K562 (cell line): ENCODE measurements at regions not wholly inside any gene's neighbourhood (a gene's known extent, or its start where the extent isn't known, plus 50 kb on each side); places are given as distances from the start of the nearest gene placed in this dataset.

Source experiments
- ATAC-seq: fragments of 200-7000 bp; cut with Tn5 transposase; 3 replicates; pipeline ENCODE4 v1.9.1; 2020; ENCODE audit warnings: moderate library complexity
- BruUV-seq: library from RNA; stranded (reverse); fragments of 400-500 nt; replicated peaks from 2 replicates; lab custom pipeline; 2021; lab: Mats Ljungman, UMichigan
- CTCF ChIA-PET: fragments of 300-600 bp; formaldehyde crosslinking; extraction: SDS; loops from one replicate; lab custom pipeline; 2021; ENCODE audit warnings: low intra/inter-chr PET ratio; lab: Yijun Ruan, JAX
- POLR2A ChIA-PET: fragments of 300-600, 350-650 bp; sonication (Branson Sonifier 250); formaldehyde crosslinking; extraction: SDS; loops from one replicate; lab custom pipeline; 2021; ENCODE audit warnings: antibody characterized with exemption, inconsistent platforms; lab: Yijun Ruan, JAX
- DNase-seq, 4 experiments: peaks; one replicate each; pipeline versions ENCODE4 v3.0.0 to v3.0.0-alpha.2; 2011 to 2018; ENCODE audit warnings: low spot score in 3 of 4, mixed read lengths in 3 of 4; ENCODE audit errors: extremely low read depth in 1 of 4
- FAIRE-seq: peaks from 2 replicates; lab custom pipeline; 2011; peaks lifted over from hg19 to GRCh38; lab: Jason Lieb, UNC
- H2AFZ ChIP-seq: 2 replicates; pipeline ENCODE4 v1.6.0; 2011; ENCODE audit warnings: low read depth, low read length, control low read depth, inconsistent platforms
- H3K27ac ChIP-seq: fragments of 200-600 bp; 3 replicates; pipeline ENCODE4 v1.8.0; 2011; ENCODE audit warnings: low read depth, mild to moderate bottlenecking, control low read depth, inconsistent platforms, low read length, moderate library complexity, mixed read lengths; ENCODE audit errors: extremely low read depth
- H3K27me3 ChIP-seq, 2 experiments: fragments of 300-600 bp in 1 of 2; 2 replicates in 1 of 2; 3 replicates in 1 of 2; pipeline versions ENCODE4 v1.6.0 to v1.8.0; 2011; ENCODE audit warnings: inconsistent platforms in 2 of 2, low read length in 2 of 2, mild to moderate bottlenecking in 1 of 2, mixed read lengths in 1 of 2, moderate library complexity in 1 of 2; ENCODE audit not compliant: control insufficient read depth in 2 of 2, insufficient read depth in 2 of 2
- H3K36me3 ChIP-seq: fragments of 300-600 bp; 3 replicates; pipeline ENCODE4 v1.8.0; 2011; ENCODE audit warnings: mild to moderate bottlenecking, low read length, inconsistent platforms; ENCODE audit not compliant: control insufficient read depth, insufficient read depth
- H3K4me1 ChIP-seq, 2 experiments: fragments of 200-600 bp in 1 of 2; replicated peaks in 1 of 2; 2 replicates in 1 of 2; 3 replicates in 1 of 2; pipeline versions ENCODE4 v1.5.1 to v1.8.0; 2011; ENCODE audit warnings: inconsistent platforms in 2 of 2, low read length in 2 of 2, mild to moderate bottlenecking in 1 of 2, mixed read lengths in 1 of 2, moderate library complexity in 1 of 2; ENCODE audit not compliant: control insufficient read depth in 2 of 2, insufficient read depth in 2 of 2
- H3K4me2 ChIP-seq: 2 replicates; pipeline ENCODE4 v1.6.1; 2011; ENCODE audit warnings: low read length, control low read depth, inconsistent platforms, mixed read lengths; ENCODE audit not compliant: insufficient read depth
- H3K4me3 ChIP-seq: fragments of 200-600 bp; sonication (generic), shearing (Covaris generic); 2 replicates; pipeline ENCODE4 v1.5.1; 2016; ENCODE audit warnings: control low read depth, inconsistent platforms
- H3K79me2 ChIP-seq: fragments of 200-600 bp; 3 replicates; pipeline ENCODE4 v1.8.0; 2011; ENCODE audit warnings: low read length, inconsistent platforms; ENCODE audit not compliant: control insufficient read depth, insufficient read depth
- H3K9ac ChIP-seq, 2 experiments: 2 replicates each; pipeline versions ENCODE4 v1.6.0 to v1.6.1; 2011; ENCODE audit warnings: low read depth in 2 of 2, low read length in 2 of 2, control low read depth in 1 of 2, inconsistent platforms in 1 of 2, mild to moderate bottlenecking in 1 of 2, mixed read lengths in 1 of 2; ENCODE audit not compliant: insufficient read depth in 1 of 2
- H3K9me1 ChIP-seq: one replicate; pipeline ENCODE4 v1.6.0; 2011; ENCODE audit warnings: inconsistent platforms, mild to moderate bottlenecking, low read length, moderate library complexity; ENCODE audit not compliant: control insufficient read depth, insufficient read depth
- H3K9me3 ChIP-seq: replicated peaks from 2 replicates; pipeline ENCODE4 v1.5.1; 2011; ENCODE audit warnings: low read depth, low read length, inconsistent platforms; ENCODE audit not compliant: control insufficient read depth, insufficient read depth
- H4K20me1 ChIP-seq: replicated peaks from 2 replicates; pipeline ENCODE4 v1.6.1; 2011; ENCODE audit warnings: low read length, inconsistent platforms, mixed read lengths; ENCODE audit not compliant: control insufficient read depth, insufficient read depth
- CCAR2 ChIP-seq: fragments of 200-400 bp; formaldehyde crosslinking; IDR thresholded peaks from 2 replicates; pipeline ENCODE4 v1.6.1; 2017; ENCODE audit warnings: mild to moderate bottlenecking, low read depth, low read length
- FOXK1 ChIP-seq: sonication (generic); formaldehyde crosslinking; IDR thresholded peaks from 2 replicates; pipeline ENCODE4 v1.8.0; 2022; ENCODE audit warnings: missing genetic modification reagents, mild to moderate bottlenecking, borderline replicate concordance
- LCOR ChIP-seq: sonication (generic); formaldehyde crosslinking; IDR thresholded peaks from 2 replicates; pipeline ENCODE4 v1.8.0; 2022; ENCODE audit warnings: mild to moderate bottlenecking, missing genetic modification reagents
- NCOR1 ChIP-seq: fragments of 450-650 bp; IDR thresholded peaks from 2 replicates; pipeline ENCODE4 v1.6.1; 2016; ENCODE audit warnings: mild to moderate bottlenecking, moderate library complexity
- POLR2AphosphoS5 ChIP-seq: IDR thresholded peaks from 2 replicates; pipeline ENCODE4 v1.6.1; 2011; ENCODE audit warnings: mild to moderate bottlenecking, low read depth, low read length, moderate library complexity; ENCODE audit not compliant: control insufficient read depth, insufficient read depth
- ZBED1 ChIP-seq: IDR thresholded peaks from 2 replicates; pipeline ENCODE4 v1.6.1; 2014
- ZNF146 ChIP-seq: IDR thresholded peaks from one replicate; pipeline ENCODE4 v1.6.1; 2018; ENCODE audit warnings: missing compliant biosample characterization; ENCODE audit not compliant: unreplicated experiment
- ZNF785 ChIP-seq: fragments of 250-450 bp; sonication (Bioruptor Pico); IDR thresholded peaks from 2 replicates; pipeline ENCODE4 v1.4.0; 2020; ENCODE audit warnings: mild to moderate bottlenecking
- WGBS: fragments of 100-300 bp; shearing (Covaris generic); methylation state at CpG from one replicate; pipeline ENCODE4 v1.1.6; 2016; ENCODE audit warnings: low coverage, mixed read lengths; ENCODE audit not compliant: insufficient coverage; ENCODE audit errors: missing lambda C conversion rate; 5-methylcytosine and 5-hydroxymethylcytosine counted together
- in situ Hi-C: fragments of 300-500 bp; cut with MboI; formaldehyde crosslinking; loops from 4 replicates; pipeline ENCODE4 v1.15.0; 2018; ENCODE audit warnings: inconsistent platforms, mixed read lengths
- intact Hi-C: fragments of 100-400 bp; cut with micrococcal nuclease; formaldehyde crosslinking; loops from 2 replicates; pipeline ENCODE4 v1.14.2; 2022
- TF ChIP-seq, protein P1 (sequence below), 2 experiments: fragments of 250-450 bp in 1 of 2; fragments of 450-650 bp in 1 of 2; sonication (Bioruptor Pico) in 1 of 2; IDR thresholded peaks; 2 replicates each; pipeline versions ENCODE4 v1.6.1 to v1.8.0; 2016 to 2021; ENCODE audit warnings: mild to moderate bottlenecking in 2 of 2, moderate library complexity in 2 of 2, missing compliant biosample characterization in 1 of 2, missing genetic modification characterization in 1 of 2
- TF ChIP-seq, protein P2 (sequence below): fragments of 250-450 bp; sonication (Bioruptor Pico); IDR thresholded peaks from 2 replicates; pipeline ENCODE4 v1.4.0; 2020

GRCh38 chr16:80142281-80142680 lies 398.5 kb upstream of the DYNLRB2 start (continued):
- TF ChIP-seq ZBED1 (no peak), ZNF785 (CRISPR knock-in tag) (no peak)

DNA sequence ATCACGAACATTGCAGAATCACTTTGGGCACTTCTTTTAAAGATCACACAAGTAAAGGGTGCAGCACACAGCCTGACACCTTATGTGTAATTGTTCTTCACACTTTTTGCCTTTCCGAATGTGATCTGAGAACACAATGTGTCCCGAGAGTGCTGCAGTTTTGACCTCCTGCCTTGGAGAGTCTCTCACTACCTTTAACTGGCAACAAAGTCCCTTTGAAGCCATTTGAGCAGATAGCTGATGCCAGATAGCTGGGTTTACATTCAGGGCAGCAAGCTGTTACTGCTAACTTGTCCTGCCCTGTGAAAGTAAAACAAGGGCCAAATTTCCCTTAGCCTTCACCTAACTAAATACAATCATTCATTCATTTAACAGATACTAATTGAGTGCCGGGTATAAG lies 411.0 kb upstream of the DYNLRB2 start:
- Histone ChIP-seq H3K9me1 (no peaks in the 10 kb centered on the region), H3K27me3 (peaks cover 7 to 15% of the 10 kb centered on the region in 2 experiments; a peak in 4 of 5 replicates), H2AFZ (no peak overlapping the region), H3K4me3 (no peak overlapping the region), H3K4me2 (no peak overlapping the region), H4K20me1 (no peaks in the 10 kb centered on the region), H3K9ac (no peak overlapping the region), H3K36me3 (no peaks in the 10 kb centered on the region), H3K79me2 (no peaks in the 10 kb centered on the region), H3K4me1 (no peaks in the 10 kb centered on the region), H3K9me3 (no peaks in the 10 kb centered on the region), H3K27ac (no peak overlapping the region)
- TF ChIP-seq FOXK1 (CRISPR knock-in tag) (no peak), CCAR2 (no peak), ZNF146 (no peak), POLR2AphosphoS5 (no peak), LCOR (CRISPR knock-in tag) (no peak), NCOR1 (no peak)
- TF ChIP-seq, protein P1, sequence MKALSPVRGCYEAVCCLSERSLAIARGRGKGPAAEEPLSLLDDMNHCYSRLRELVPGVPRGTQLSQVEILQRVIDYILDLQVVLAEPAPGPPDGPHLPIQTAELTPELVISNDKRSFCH (CRISPR knock-in tag; IDR thresholded peaks at IDR 0.05) = no peak
- TF ChIP-seq, protein P1 (tag; IDR thresholded peaks at IDR 0.05) = no peak
- TF ChIP-seq, protein P2, sequence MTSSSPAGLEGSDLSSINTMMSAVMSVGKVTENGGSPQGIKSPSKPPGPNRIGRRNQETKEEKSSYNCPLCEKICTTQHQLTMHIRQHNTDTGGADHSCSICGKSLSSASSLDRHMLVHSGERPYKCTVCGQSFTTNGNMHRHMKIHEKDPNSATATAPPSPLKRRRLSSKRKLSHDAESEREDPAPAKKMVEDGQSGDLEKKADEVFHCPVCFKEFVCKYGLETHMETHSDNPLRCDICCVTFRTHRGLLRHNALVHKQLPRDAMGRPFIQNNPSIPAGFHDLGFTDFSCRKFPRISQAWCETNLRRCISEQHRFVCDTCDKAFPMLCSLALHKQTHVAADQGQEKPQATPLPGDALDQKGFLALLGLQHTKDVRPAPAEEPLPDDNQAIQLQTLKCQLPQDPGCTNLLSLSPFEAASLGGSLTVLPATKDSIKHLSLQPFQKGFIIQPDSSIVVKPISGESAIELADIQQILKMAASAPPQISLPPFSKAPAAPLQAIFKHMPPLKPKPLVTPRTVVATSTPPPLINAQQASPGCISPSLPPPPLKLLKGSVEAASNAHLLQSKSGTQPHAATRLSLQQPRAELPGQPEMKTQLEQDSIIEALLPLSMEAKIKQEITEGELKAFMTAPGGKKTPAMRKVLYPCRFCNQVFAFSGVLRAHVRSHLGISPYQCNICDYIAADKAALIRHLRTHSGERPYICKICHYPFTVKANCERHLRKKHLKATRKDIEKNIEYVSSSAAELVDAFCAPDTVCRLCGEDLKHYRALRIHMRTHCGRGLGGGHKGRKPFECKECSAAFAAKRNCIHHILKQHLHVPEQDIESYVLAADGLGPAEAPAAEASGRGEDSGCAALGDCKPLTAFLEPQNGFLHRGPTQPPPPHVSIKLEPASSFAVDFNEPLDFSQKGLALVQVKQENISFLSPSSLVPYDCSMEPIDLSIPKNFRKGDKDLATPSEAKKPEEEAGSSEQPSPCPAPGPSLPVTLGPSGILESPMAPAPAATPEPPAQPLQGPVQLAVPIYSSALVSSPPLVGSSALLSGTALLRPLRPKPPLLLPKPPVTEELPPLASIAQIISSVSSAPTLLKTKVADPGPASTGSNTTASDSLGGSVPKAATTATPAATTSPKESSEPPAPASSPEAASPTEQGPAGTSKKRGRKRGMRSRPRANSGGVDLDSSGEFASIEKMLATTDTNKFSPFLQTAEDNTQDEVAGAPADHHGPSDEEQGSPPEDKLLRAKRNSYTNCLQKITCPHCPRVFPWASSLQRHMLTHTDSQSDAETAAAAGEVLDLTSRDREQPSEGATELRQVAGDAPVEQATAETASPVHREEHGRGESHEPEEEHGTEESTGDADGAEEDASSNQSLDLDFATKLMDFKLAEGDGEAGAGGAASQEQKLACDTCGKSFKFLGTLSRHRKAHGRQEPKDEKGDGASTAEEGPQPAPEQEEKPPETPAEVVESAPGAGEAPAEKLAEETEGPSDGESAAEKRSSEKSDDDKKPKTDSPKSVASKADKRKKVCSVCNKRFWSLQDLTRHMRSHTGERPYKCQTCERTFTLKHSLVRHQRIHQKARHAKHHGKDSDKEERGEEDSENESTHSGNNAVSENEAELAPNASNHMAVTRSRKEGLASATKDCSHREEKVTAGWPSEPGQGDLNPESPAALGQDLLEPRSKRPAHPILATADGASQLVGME (CRISPR knock-in tag) = no peak
- POLR2A ChIA-PET = interaction anchor here (0.5 kb wide), 1 partner anchor 167 kb away, joined by 3 read pairs; no protein-coding TSS in a partner anchor
- ATAC-seq = no peak
- no TSS peak for BruUV-seq
- CTCF ChIA-PET = no interaction called here
- under 1% methylated on average over 4 of the region's 4 CpGs for WGBS
- in situ Hi-C loops (no loop called here), intact Hi-C loops (no loop called here)
- no peak for DNase-seq
- FAIRE-seq = no peak
